ENCODE measurements at regions not wholly inside any gene's neighbourhood (a gene's known extent, or its start where the extent isn't known, plus 50 kb on each side); places are given as distances from the start of the nearest gene placed in this dataset.

DNA sequence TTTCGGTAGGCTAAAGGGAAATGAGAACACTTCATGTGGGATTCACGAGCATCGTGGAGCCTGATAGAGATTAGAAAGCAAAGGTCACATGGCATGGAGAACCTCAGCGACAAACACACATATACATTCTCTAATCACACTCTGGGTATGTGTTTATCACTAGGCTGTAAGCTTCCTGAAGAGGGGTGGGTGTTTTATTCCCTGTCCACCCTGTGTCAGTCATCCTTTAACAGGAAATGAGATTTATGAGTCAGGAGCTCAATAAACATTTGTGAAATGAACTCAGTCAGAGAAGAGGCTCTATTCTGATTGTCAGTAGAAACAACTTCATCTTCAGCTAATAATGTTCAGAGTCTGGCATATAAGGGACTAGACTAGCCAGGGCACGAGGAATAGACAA is 71.7 kb upstream of the EIF3M start:
- TF ChIP-seq, protein P1, sequence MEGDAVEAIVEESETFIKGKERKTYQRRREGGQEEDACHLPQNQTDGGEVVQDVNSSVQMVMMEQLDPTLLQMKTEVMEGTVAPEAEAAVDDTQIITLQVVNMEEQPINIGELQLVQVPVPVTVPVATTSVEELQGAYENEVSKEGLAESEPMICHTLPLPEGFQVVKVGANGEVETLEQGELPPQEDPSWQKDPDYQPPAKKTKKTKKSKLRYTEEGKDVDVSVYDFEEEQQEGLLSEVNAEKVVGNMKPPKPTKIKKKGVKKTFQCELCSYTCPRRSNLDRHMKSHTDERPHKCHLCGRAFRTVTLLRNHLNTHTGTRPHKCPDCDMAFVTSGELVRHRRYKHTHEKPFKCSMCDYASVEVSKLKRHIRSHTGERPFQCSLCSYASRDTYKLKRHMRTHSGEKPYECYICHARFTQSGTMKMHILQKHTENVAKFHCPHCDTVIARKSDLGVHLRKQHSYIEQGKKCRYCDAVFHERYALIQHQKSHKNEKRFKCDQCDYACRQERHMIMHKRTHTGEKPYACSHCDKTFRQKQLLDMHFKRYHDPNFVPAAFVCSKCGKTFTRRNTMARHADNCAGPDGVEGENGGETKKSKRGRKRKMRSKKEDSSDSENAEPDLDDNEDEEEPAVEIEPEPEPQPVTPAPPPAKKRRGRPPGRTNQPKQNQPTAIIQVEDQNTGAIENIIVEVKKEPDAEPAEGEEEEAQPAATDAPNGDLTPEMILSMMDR (IDR thresholded peaks at IDR 0.05; ENCODE audit: insufficient read depth, low read depth, low read length): no peak
- ChIA-PET POLR2A (no interaction called here), CTCF (no interaction called here)
- Histone ChIP-seq H3K36me3 (ENCODE audit: control insufficient read depth, insufficient read depth, low read length) (no peaks in the 10 kb centered on the region), H3K4me3 (ENCODE audit: low read depth, low read length) (no peak overlapping the region), H3K27me3 (ENCODE audit: control insufficient read depth, insufficient read depth, low read length) (no peaks in the 10 kb centered on the region)
- DNase-seq (ENCODE audit: low read depth): no peak

GRCh38 chr11:32510039-32510438 is 73.6 kb upstream of the EIF3M start:
- CTCF ChIA-PET: interaction anchor here (0.6 kb wide), 1 partner anchor 58 kb away, joined by 3 read pairs; no protein-coding TSS in a partner anchor
- no peak for DNase-seq (ENCODE audit: low read depth)
- H3K4me3 ChIP-seq (ENCODE audit: low read depth, low read length): no peak overlapping the region
- no peaks in the 10 kb centered on the region for H3K27me3 ChIP-seq (ENCODE audit: control insufficient read depth, insufficient read depth, low read length)
- POLR2A ChIA-PET: no interaction called here
- H3K36me3 ChIP-seq (ENCODE audit: control insufficient read depth, insufficient read depth, low read length): no peaks in the 10 kb centered on the region
- TF ChIP-seq, protein P1 (IDR thresholded peaks at IDR 0.05; ENCODE audit: insufficient read depth, low read depth, low read length): no peak

GRCh38 chr11:32508780-32509179 is 73.4 kb upstream of the WT1 start:
- no peak for DNase-seq (ENCODE audit: low read depth)
- ChIA-PET CTCF (no interaction called here), POLR2A (no interaction called here)
- TF ChIP-seq, protein P1 (IDR thresholded peaks at IDR 0.05; ENCODE audit: insufficient read depth, low read depth, low read length): no peak
- Histone ChIP-seq H3K27me3 (ENCODE audit: control insufficient read depth, insufficient read depth, low read length) (no peaks in the 10 kb centered on the region), H3K4me3 (ENCODE audit: low read depth, low read length) (no peak overlapping the region), H3K36me3 (ENCODE audit: control insufficient read depth, insufficient read depth, low read length) (no peaks in the 10 kb centered on the region)

GRCh38 chr11:32500001-32500400 is 64.7 kb upstream of the WT1 start:
- H3K4me3 ChIP-seq (ENCODE audit: low read depth, low read length): no peak overlapping the region
- TF ChIP-seq, protein P1 (IDR thresholded peaks at IDR 0.05; ENCODE audit: insufficient read depth, low read depth, low read length): no peak
- ChIA-PET POLR2A (no interaction called here), CTCF (no interaction called here)
- no peak for DNase-seq (ENCODE audit: low read depth)
- no peaks in the 10 kb centered on the region for H3K27me3 ChIP-seq (ENCODE audit: control insufficient read depth, insufficient read depth, low read length)
- H3K36me3 ChIP-seq (ENCODE audit: control insufficient read depth, insufficient read depth, low read length): no peaks in the 10 kb centered on the region

DNA sequence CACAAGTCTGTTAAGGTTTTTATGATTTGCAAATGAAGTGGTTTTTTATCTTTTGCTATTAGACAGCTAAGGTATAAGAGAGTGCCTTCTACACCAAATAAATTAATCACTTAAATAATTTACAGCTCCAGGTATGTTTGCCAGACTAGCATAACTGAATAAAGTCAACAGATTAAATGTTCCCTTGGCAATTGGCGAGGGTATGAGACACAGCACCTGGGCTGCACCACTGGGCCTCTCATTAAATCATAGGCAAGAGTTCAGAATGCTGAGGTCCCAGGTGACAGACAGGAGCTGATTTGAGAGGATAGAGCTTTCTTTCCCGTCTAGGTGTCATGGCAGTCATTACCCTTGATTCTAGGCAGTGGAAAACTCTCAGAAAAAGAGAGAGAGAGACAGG is 62.6 kb upstream of the WT1 start:
- ChIA-PET CTCF (no interaction called here), POLR2A (no interaction called here)
- no peaks in the 10 kb centered on the region for H3K27me3 ChIP-seq (ENCODE audit: control insufficient read depth, insufficient read depth, low read length)
- TF ChIP-seq, protein P1 (IDR thresholded peaks at IDR 0.05; ENCODE audit: insufficient read depth, low read depth, low read length): no peak
- H3K36me3 ChIP-seq (ENCODE audit: control insufficient read depth, insufficient read depth, low read length): no peaks in the 10 kb centered on the region
- DNase-seq (ENCODE audit: low read depth): no peak
- H3K4me3 ChIP-seq (ENCODE audit: low read depth, low read length): no peak overlapping the region

Data from BJ (cell line).